SH-SY5Y (cell line): ENCODE measurements at regions not wholly inside any gene's neighbourhood (a gene's known extent, or its start where the extent isn't known, plus 50 kb on each side); places are given as distances from the start of the nearest gene placed in this dataset.

Source experiments
- GATA2 ChIP-seq: IDR thresholded peaks from 2 replicates; pipeline ENCODE4 v1.6.1; 2011; ENCODE audit warnings: mild to moderate bottlenecking, low read depth, low read length
- GATA3 ChIP-seq: IDR thresholded peaks from 2 replicates; pipeline ENCODE4 v1.6.1; 2011; ENCODE audit warnings: low read depth, mild to moderate bottlenecking, low read length, moderate library complexity

DNA sequence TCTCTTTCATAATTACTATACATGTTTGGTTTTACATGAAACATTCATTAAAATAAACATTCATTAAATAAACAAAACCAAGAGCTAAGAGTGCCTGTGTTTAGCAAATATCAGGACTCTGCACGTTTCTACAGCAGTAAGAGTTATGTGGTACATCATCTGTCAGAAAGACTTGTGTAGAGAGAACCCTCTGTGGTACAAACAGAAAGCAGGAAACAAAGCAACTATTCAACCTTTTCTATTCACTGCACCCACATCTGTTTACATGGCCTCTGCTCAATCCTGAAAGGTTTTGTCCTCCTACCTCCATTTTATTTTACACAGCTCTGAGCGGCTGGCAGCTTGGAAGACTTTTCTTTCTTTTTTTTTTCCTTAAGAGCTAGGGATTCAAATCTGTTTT is 90.7 kb upstream of the PCDH18 start:
- TF ChIP-seq GATA3 (no peak), GATA2 (no peak)
